HCT116 (cell line): ENCODE measurements at regions not wholly inside any gene's neighbourhood (a gene's known extent, or its start where the extent isn't known, plus 50 kb on each side); places are given as distances from the start of the nearest gene placed in this dataset.

Experiments used
- ATAC-seq: fragments of 200-7000 bp; cut with Tn5 transposase; 2 replicates; pipeline ENCODE4 v1.9.1; 2020; ENCODE audit warnings: mild to moderate bottlenecking, moderate library complexity
- BruUV-seq: library from RNA; stranded (reverse); fragments of 400-500 nt; replicated peaks from 2 replicates; lab custom pipeline; 2021; lab: Mats Ljungman, UMichigan
- CTCF ChIA-PET: fragments of 300-600 bp; sonication (Branson Sonifier 250); formaldehyde crosslinking; loops from one replicate; lab custom pipeline; 2021; ENCODE audit warnings: antibody characterized with exemption; lab: Charles Lee
- POLR2A ChIA-PET: fragments of 300-600, 350-600 bp; sonication (Branson Sonifier 250); formaldehyde crosslinking; loops from one replicate; lab custom pipeline; 2021; ENCODE audit warnings: antibody characterized with exemption; lab: Charles Lee
- RAD21 ChIA-PET, 2 experiments: fragments of 300-600 bp; sonication (Branson Sonifier 250); formaldehyde crosslinking; loops; one replicate each; lab custom pipeline; 2023; ENCODE audit warnings: low total read pairs in 2 of 2; ENCODE audit not compliant: uncharacterized antibody in 2 of 2, unreplicated experiment in 2 of 2, low non-redundant PET in 1 of 2; lab: Charles Lee
- DNase-seq: peaks from one replicate; pipeline ENCODE4 v3.0.0-alpha.2; 2010; ENCODE audit warnings: low read depth, low spot score
- H2AFZ ChIP-seq: fragments of 200-600 bp; shearing (Covaris generic), sonication (generic); 2 replicates; pipeline ENCODE4 v1.6.1; 2017; ENCODE audit warnings: low read depth, mixed run types, mixed read lengths, antibody characterized with exemption, low read length; ENCODE audit not compliant: poor library complexity, severe bottlenecking
- H3K27ac ChIP-seq: 2 replicates; pipeline ENCODE4 v1.5.1; 2012; ENCODE audit warnings: low read depth, low read length
- H3K27me3 ChIP-seq: fragments of 200-600 bp; sonication (generic); 2 replicates; pipeline ENCODE4 v1.6.1; 2016; ENCODE audit warnings: mixed run types, low read length, mixed read lengths; ENCODE audit not compliant: insufficient read depth
- H3K36me3 ChIP-seq, 2 experiments: fragments of 200-500 bp in 1 of 2; fragments of 200-600 bp in 1 of 2; sonication (Bioruptor generic) in 1 of 2; sonication (generic) in 1 of 2; 2 replicates each; pipeline versions ENCODE4 v1.5.1 to v1.6.1; 2014 to 2016; ENCODE audit warnings: low read length in 2 of 2, inconsistent platforms in 1 of 2, mixed read lengths in 1 of 2, mixed run types in 1 of 2; ENCODE audit not compliant: insufficient read depth in 2 of 2, control insufficient read depth in 1 of 2
- H3K4me1 ChIP-seq, 2 experiments: fragments of 200-600 bp in 1 of 2; sonication (generic) in 1 of 2; 2 replicates each; pipeline versions ENCODE4 v1.5.1 to v1.6.1; 2012 to 2017; ENCODE audit warnings: low read length in 2 of 2, inconsistent platforms in 1 of 2, mild to moderate bottlenecking in 1 of 2, mixed read lengths in 1 of 2, mixed run types in 1 of 2, moderate library complexity in 1 of 2; ENCODE audit not compliant: insufficient read depth in 2 of 2, control insufficient read depth in 1 of 2
- H3K4me2 ChIP-seq: fragments of 200-600 bp; sonication (generic); 2 replicates; pipeline ENCODE4 v1.6.1; 2017; ENCODE audit warnings: mixed run types, low read length, mixed read lengths
- H3K4me3 ChIP-seq, 2 experiments: fragments of 200-600 bp in 1 of 2; sonication (generic) in 1 of 2; replicated peaks in 1 of 2; 2 replicates each; pipeline ENCODE4 v1.5.1; 2011 to 2016; ENCODE audit warnings: low read length in 2 of 2, control low read depth in 1 of 2, low read depth in 1 of 2, mild to moderate bottlenecking in 1 of 2, mixed read lengths in 1 of 2, mixed run types in 1 of 2
- H3K79me2 ChIP-seq: fragments of 200-600 bp; sonication (generic); 2 replicates; pipeline ENCODE4 v1.6.1; 2017; ENCODE audit warnings: mild to moderate bottlenecking, mixed run types, low read length, moderate library complexity, mixed read lengths; ENCODE audit not compliant: insufficient read depth
- H3K9ac ChIP-seq: fragments of 200-600 bp; sonication (generic); 2 replicates; pipeline ENCODE4 v1.6.1; 2016; ENCODE audit warnings: low read length, mixed read lengths
- H3K9me2 ChIP-seq: fragments of 200-600 bp; sonication (generic), shearing (Covaris generic); 2 replicates; pipeline ENCODE4 v1.6.1; 2017; ENCODE audit warnings: mixed run types, mild to moderate bottlenecking, moderate library complexity; ENCODE audit not compliant: insufficient read depth
- H3K9me3 ChIP-seq, 2 experiments: fragments of 200-500 bp in 1 of 2; fragments of 200-600 bp in 1 of 2; sonication (Bioruptor generic) in 1 of 2; sonication (generic) in 1 of 2; 2 replicates each; pipeline ENCODE4 v1.6.1; 2014 to 2017; ENCODE audit warnings: low read length in 2 of 2, mixed read lengths in 2 of 2, inconsistent platforms in 1 of 2, low read depth in 1 of 2, mild to moderate bottlenecking in 1 of 2, mixed run types in 1 of 2, moderate library complexity in 1 of 2; ENCODE audit not compliant: control insufficient read depth in 1 of 2, insufficient read depth in 1 of 2
- H4K20me1 ChIP-seq: fragments of 200-600 bp; sonication (generic), shearing (Covaris generic); 2 replicates; pipeline ENCODE4 v1.6.1; 2017; ENCODE audit warnings: mixed run types, mild to moderate bottlenecking, moderate library complexity; ENCODE audit not compliant: insufficient read depth
- CEBPB ChIP-seq: IDR thresholded peaks from 2 replicates; pipeline ENCODE4 v1.6.1; 2012; ENCODE audit warnings: low read depth
- EGR1 ChIP-seq: IDR thresholded peaks from 2 replicates; pipeline ENCODE4 v1.6.1; 2012; ENCODE audit warnings: low read depth
- ELF1 ChIP-seq: IDR thresholded peaks from 2 replicates; pipeline ENCODE4 v1.6.1; 2012; ENCODE audit warnings: low read depth, borderline replicate concordance
- EZH2phosphoT487 ChIP-seq: fragments of 200-600 bp; IDR thresholded peaks from 2 replicates; pipeline ENCODE4 v1.6.1; 2018; ENCODE audit warnings: antibody characterized with exemption, borderline replicate concordance
- FOSL1 ChIP-seq: IDR thresholded peaks from 2 replicates; pipeline ENCODE4 v1.6.1; 2012; ENCODE audit warnings: low read depth
- MAX ChIP-seq: IDR thresholded peaks from 2 replicates; pipeline ENCODE4 v1.6.1; 2012
- POLR2A ChIP-seq: IDR thresholded peaks from 2 replicates; pipeline ENCODE4 v1.7.0; 2011; ENCODE audit warnings: borderline replicate concordance; ENCODE audit not compliant: insufficient read depth, insufficient read length; ENCODE audit errors: extremely low read depth
- POLR2AphosphoS5 ChIP-seq: IDR thresholded peaks from 2 replicates; pipeline ENCODE4 v1.6.1; 2011; ENCODE audit warnings: mild to moderate bottlenecking, low read depth, low read length, moderate library complexity
- REST ChIP-seq: IDR thresholded peaks from 2 replicates; pipeline ENCODE4 v1.6.1; 2012; ENCODE audit warnings: low read depth
- SRF ChIP-seq: IDR thresholded peaks from 2 replicates; pipeline ENCODE4 v1.6.1; 2012; ENCODE audit warnings: low read depth
- TCF7L2 ChIP-seq: IDR thresholded peaks from 2 replicates; pipeline ENCODE4 v1.7.0; 2011; ENCODE audit warnings: borderline replicate concordance, inconsistent platforms; ENCODE audit not compliant: insufficient read depth, insufficient read length; ENCODE audit errors: extremely low read depth
- YY1 ChIP-seq: IDR thresholded peaks from 2 replicates; pipeline ENCODE4 v1.6.1; 2011; ENCODE audit warnings: low read length, low read depth, moderate library complexity, mild to moderate bottlenecking; ENCODE audit not compliant: insufficient replicate concordance; ENCODE audit errors: extremely low read depth
- ZFX ChIP-seq: fragments of 450-650 bp; IDR thresholded peaks from 2 replicates; pipeline ENCODE4 v1.6.1; 2017
- intact Hi-C: fragments of 100-400 bp; cut with micrococcal nuclease; formaldehyde crosslinking; loops from 2 replicates; pipeline ENCODE4 v1.10.0; 2022

GRCh38 chr15:62618846-62619504 is 423.6 kb upstream of the TPM1 start (continued):
- TF ChIP-seq POLR2A: no peak
- TF ChIP-seq YY1: no peak
- TF ChIP-seq EZH2phosphoT487: no peak
- TF ChIP-seq MAX: no peak
- no peak for TF ChIP-seq ELF1
- TF ChIP-seq, all 23 proteins: peak for 0

- no TSS peak for BruUV-seq
- Histone ChIP-seq H3K9me2 (no peaks in the 10 kb centered on the region), H3K4me2 (no peak overlapping the region), H3K9ac (no peak overlapping the region)
- intact Hi-C loops: no loop called here
- TF ChIP-seq EGR1: no peak
- TF ChIP-seq POLR2A: no peak
- TF ChIP-seq REST: no peak
- TF ChIP-seq POLR2AphosphoS5: no peak
- TF ChIP-seq TCF7L2: no peak
- no peak for TF ChIP-seq ZFX
- TF ChIP-seq ELF1: no peak
- TF ChIP-seq SRF: no peak
- TF ChIP-seq FOSL1: no peak
- no peak for TF ChIP-seq CEBPB
- TF ChIP-seq, all 23 proteins: peak for 0
- ChIA-PET POLR2A (no interaction called here), CTCF (no interaction called here), RAD21 (no interaction called here)
- Histone ChIP-seq H3K9me3 (no peaks in the 10 kb centered on the region), H3K27ac (no peak overlapping the region), H3K79me2 (no peaks in the 10 kb centered on the region), H2AFZ (no peak overlapping the region), H4K20me1 (no peaks in the 10 kb centered on the region), H3K4me3 (no peak overlapping the region), H3K4me1 (no peaks in the 10 kb centered on the region), H3K36me3 (no peaks in the 10 kb centered on the region), H3K27me3 (no peaks in the 10 kb centered on the region)
- DNase-seq (no peak), ATAC-seq (no peak)
These were observed 423.0 kb upstream of the TPM1 start for GRCh38 chr15:62619526-62619925.
